Loucy (cell line): ENCODE measurements at regions not wholly inside any gene's neighbourhood (a gene's known extent, or its start where the extent isn't known, plus 50 kb on each side); places are given as distances from the start of the nearest gene placed in this dataset.

Experiments used
- H2AFZ ChIP-seq: fragments of 200-600 bp; sonication (generic); 2 replicates; pipeline ENCODE4 v1.6.0; 2016; ENCODE audit warnings: antibody characterized with exemption, mild to moderate bottlenecking, low read length, moderate library complexity
- H3F3A ChIP-seq: fragments of 200-600 bp; 2 replicates; pipeline ENCODE4 v1.6.0; 2016; ENCODE audit warnings: antibody characterized with exemption, low read depth, mild to moderate bottlenecking
- H3K27me3 ChIP-seq: fragments of 200-600 bp; sonication (generic); 2 replicates; pipeline ENCODE4 v1.6.1; 2014; ENCODE audit warnings: low read length, mild to moderate bottlenecking; ENCODE audit not compliant: insufficient read depth, poor library complexity, severe bottlenecking
- H3K36me3 ChIP-seq: fragments of 200-600 bp; sonication (generic); 2 replicates; pipeline ENCODE4 v1.6.1; 2016; ENCODE audit warnings: low read length; ENCODE audit not compliant: insufficient read depth
- H3K4me1 ChIP-seq: fragments of 200-600 bp; sonication (generic); 2 replicates; pipeline ENCODE4 v1.5.1; 2014; ENCODE audit warnings: low read length, mild to moderate bottlenecking; ENCODE audit not compliant: insufficient read depth, poor library complexity, severe bottlenecking
- H3K4me2 ChIP-seq: fragments of 200-600 bp; sonication (generic); 2 replicates; pipeline ENCODE4 v1.6.0; 2014; ENCODE audit warnings: antibody characterized with exemption, low read length, low read depth, mild to moderate bottlenecking; ENCODE audit not compliant: poor library complexity, severe bottlenecking
- H3K4me3 ChIP-seq: fragments of 200-600 bp; sonication (generic); 2 replicates; pipeline ENCODE4 v1.5.1; 2014; ENCODE audit warnings: low read length, mild to moderate bottlenecking, mixed read lengths; ENCODE audit not compliant: poor library complexity, severe bottlenecking
- H3K79me2 ChIP-seq: fragments of 200-600 bp; sonication (generic); 2 replicates; pipeline ENCODE4 v1.6.1; 2014; ENCODE audit warnings: low read length; ENCODE audit not compliant: insufficient read depth
- H3K9ac ChIP-seq: fragments of 200-600 bp; sonication (generic); 2 replicates; pipeline ENCODE4 v1.6.0; 2014; ENCODE audit warnings: mild to moderate bottlenecking, low read depth, low read length, moderate library complexity; ENCODE audit not compliant: poor library complexity, severe bottlenecking
- H3K9me2 ChIP-seq: fragments of 200-600 bp; sonication (generic); replicated peaks from 2 replicates; pipeline ENCODE4 v1.6.1; 2016; ENCODE audit warnings: low read depth, low read length, mixed read lengths
- H3K9me3 ChIP-seq: fragments of 200-600 bp; sonication (generic); 2 replicates; pipeline ENCODE4 v1.6.1; 2014; ENCODE audit warnings: mild to moderate bottlenecking, antibody characterized with exemption, low read length, low read depth; ENCODE audit not compliant: insufficient read depth
- H4K20me1 ChIP-seq: fragments of 200-600 bp; sonication (generic); 2 replicates; pipeline ENCODE4 v1.6.0; 2014; ENCODE audit warnings: antibody characterized with exemption, low read length, mild to moderate bottlenecking; ENCODE audit not compliant: insufficient read depth, poor library complexity, severe bottlenecking
- CTCF ChIP-seq: fragments of 200-600 bp; sonication (generic); conservative IDR thresholded peaks from 2 replicates; pipeline ENCODE4 v1.5.1; 2014; ENCODE audit warnings: mild to moderate bottlenecking, antibody characterized with exemption, low read length
- EZH2phosphoT487 ChIP-seq: fragments of 200-600 bp; IDR thresholded peaks from 2 replicates; pipeline ENCODE4 v1.6.1; 2018; ENCODE audit warnings: antibody characterized with exemption, mild to moderate bottlenecking, moderate library complexity, borderline replicate concordance

GRCh38 chr19:31832176-31832548 lies 482.9 kb upstream of the TSHZ3 start:
- TF ChIP-seq EZH2phosphoT487 (no peak), CTCF (no peak)
- Histone ChIP-seq H3K9me2 (no peaks in the 10 kb centered on the region), H3K4me3 (no peak overlapping the region)

GRCh38 chr19:31834070-31834469 lies 484.8 kb upstream of the TSHZ3 start:
- no peak overlapping the region for H3K9ac ChIP-seq
- no peaks in the 10 kb centered on the region for H3K79me2 ChIP-seq
- no peaks in the 10 kb centered on the region for H3K4me1 ChIP-seq
- H4K20me1 ChIP-seq = no peaks in the 10 kb centered on the region
- no peaks in the 10 kb centered on the region for H3F3A ChIP-seq
- no peak overlapping the region for H3K4me3 ChIP-seq
- H3K9me2 ChIP-seq = no peaks in the 10 kb centered on the region
- H3K9me3 ChIP-seq = peaks cover 25% of the 10 kb centered on the region; the same call in 1 of the 2 replicates
- TF ChIP-seq EZH2phosphoT487 = no peak
- no peak for TF ChIP-seq CTCF
- no peak overlapping the region for H2AFZ ChIP-seq
- no peak overlapping the region for H3K4me2 ChIP-seq
- H3K36me3 ChIP-seq = no peaks in the 10 kb centered on the region
- no peaks in the 10 kb centered on the region for H3K27me3 ChIP-seq

More at GRCh38 chr19:31832176-31832548, 482.9 kb upstream of the TSHZ3 start:
- no peaks in the 10 kb centered on the region for H3K79me2 ChIP-seq
- no peaks in the 10 kb centered on the region for H3F3A ChIP-seq
- no peak overlapping the region for H3K9ac ChIP-seq
- no peaks in the 10 kb centered on the region for H3K36me3 ChIP-seq
- H3K4me2 ChIP-seq = no peak overlapping the region
- no peaks in the 10 kb centered on the region for H3K27me3 ChIP-seq
- no peak overlapping the region for H2AFZ ChIP-seq
- no peaks in the 10 kb centered on the region for H3K4me1 ChIP-seq
- peaks cover 25% of the 10 kb centered on the region; the same call in 1 of the 2 replicates for H3K9me3 ChIP-seq
- no peaks in the 10 kb centered on the region for H4K20me1 ChIP-seq

GRCh38 chr19:31838163-31838815 lies 489.1 kb upstream of the TSHZ3 start:
- H4K20me1 ChIP-seq = no peaks in the 10 kb centered on the region
- TF ChIP-seq CTCF (no peak), EZH2phosphoT487 (no peak)
- no peak overlapping the region for H3K4me3 ChIP-seq
- H3K9me2 ChIP-seq = no peaks in the 10 kb centered on the region
- H3K9me3 ChIP-seq = peaks cover 19% of the 10 kb centered on the region; the same call in 1 of the 2 replicates
- H3K4me2 ChIP-seq = no peak overlapping the region
- no peaks in the 10 kb centered on the region for H3F3A ChIP-seq
- H2AFZ ChIP-seq = no peak overlapping the region
- H3K4me1 ChIP-seq = no peaks in the 10 kb centered on the region
- H3K9ac ChIP-seq = no peak overlapping the region
- no peaks in the 10 kb centered on the region for H3K36me3 ChIP-seq
- no peaks in the 10 kb centered on the region for H3K79me2 ChIP-seq
- H3K27me3 ChIP-seq = no peaks in the 10 kb centered on the region
